SU-DHL-6 (cell line): ENCODE measurements at regions not wholly inside any gene's neighbourhood (a gene's known extent, or its start where the extent isn't known, plus 50 kb on each side); places are given as distances from the start of the nearest gene placed in this dataset.

ENCODE experiments used
- H2AFZ ChIP-seq: fragments of 200-600 bp; sonication (generic); 2 replicates; pipeline ENCODE4 v1.6.1; 2014; ENCODE audit warnings: low read depth, mild to moderate bottlenecking, moderate library complexity, mixed read lengths, antibody characterized with exemption, low read length; ENCODE audit not compliant: severe bottlenecking
- H3F3A ChIP-seq: fragments of 200-600 bp; shearing (Covaris generic); 2 replicates; pipeline ENCODE4 v1.6.0; 2016; ENCODE audit warnings: antibody characterized with exemption, mild to moderate bottlenecking; ENCODE audit not compliant: insufficient read depth
- H3K27ac ChIP-seq: fragments of 200-600 bp; sonication (generic); 2 replicates; pipeline ENCODE4 v1.5.1; 2016; ENCODE audit warnings: low read depth, mild to moderate bottlenecking, low read length, moderate library complexity, mixed read lengths
- H3K27me3 ChIP-seq: fragments of 200-600 bp; sonication (generic), shearing (Covaris generic); 2 replicates; pipeline ENCODE4 v1.6.0; 2014; ENCODE audit warnings: mild to moderate bottlenecking, low read length
- H3K36me3 ChIP-seq: fragments of 200-600 bp; sonication (generic); 2 replicates; pipeline ENCODE4 v1.6.1; 2014; ENCODE audit warnings: mild to moderate bottlenecking, low read length, mixed read lengths
- H3K4me2 ChIP-seq: fragments of 300-600, 200-600 bp; shearing (Covaris generic), sonication (generic); 2 replicates; pipeline ENCODE4 v1.6.0; 2014; ENCODE audit warnings: low read length, low read depth, mild to moderate bottlenecking; ENCODE audit not compliant: poor library complexity, severe bottlenecking
- H3K4me3 ChIP-seq: fragments of 200-600 bp; sonication (generic); 2 replicates; pipeline ENCODE4 v1.5.1; 2014; ENCODE audit warnings: antibody characterized with exemption, low read length, mild to moderate bottlenecking, mixed read lengths; ENCODE audit not compliant: insufficient read depth, poor library complexity, severe bottlenecking
- H3K79me2 ChIP-seq: fragments of 200-600 bp; sonication (generic); 2 replicates; pipeline ENCODE4 v1.6.1; 2014; ENCODE audit warnings: mild to moderate bottlenecking, low read length, moderate library complexity; ENCODE audit not compliant: insufficient read depth
- H3K9ac ChIP-seq: fragments of 200-600 bp; sonication (generic); 2 replicates; pipeline ENCODE4 v1.7.0; 2014; ENCODE audit warnings: mild to moderate bottlenecking, low read length
- H3K9me2 ChIP-seq: fragments of 200-600 bp; sonication (generic); replicated peaks from 2 replicates; pipeline ENCODE4 v1.6.1; 2014; ENCODE audit warnings: low read length; ENCODE audit not compliant: insufficient read depth
- H3K9me3 ChIP-seq: fragments of 200-600 bp; sonication (generic); 2 replicates; pipeline ENCODE4 v1.6.1; 2014; ENCODE audit warnings: low read length, mixed read lengths; ENCODE audit not compliant: insufficient read depth
- H4K20me1 ChIP-seq: fragments of 200-600 bp; sonication (generic); 2 replicates; pipeline ENCODE4 v1.6.1; 2014; ENCODE audit warnings: low read depth, mild to moderate bottlenecking, antibody characterized with exemption, low read length, moderate library complexity, mixed read lengths
- CTCF ChIP-seq: fragments of 200-600 bp; sonication (generic); IDR thresholded peaks from one replicate; pipeline ENCODE4 v1.5.1; 2017; ENCODE audit warnings: antibody characterized with exemption, mild to moderate bottlenecking, low read length, moderate library complexity; ENCODE audit not compliant: insufficient read depth, poor library complexity, severe bottlenecking
- EZH2phosphoT487 ChIP-seq: fragments of 200-600 bp; sonication (generic), shearing (Covaris generic); conservative IDR thresholded peaks from 2 replicates; pipeline ENCODE4 v1.6.1; 2018; ENCODE audit warnings: mild to moderate bottlenecking, antibody characterized with exemption, low read length, moderate library complexity, mixed read lengths

GRCh38 chr3:36258421-36258820, 121.9 kb upstream of the STAC start:
- H3K4me2 ChIP-seq, result no peak overlapping the region
- no peak overlapping the region for H3K4me3 ChIP-seq
- H3K9me2 ChIP-seq, result no peaks in the 10 kb centered on the region
- no peaks in the 10 kb centered on the region for H4K20me1 ChIP-seq
- no peaks in the 10 kb centered on the region for H3F3A ChIP-seq
- no peak overlapping the region for H2AFZ ChIP-seq
- TF ChIP-seq EZH2phosphoT487 (no peak), CTCF (no peak)
- H3K79me2 ChIP-seq, result no peaks in the 10 kb centered on the region
- H3K27ac ChIP-seq, result no peak overlapping the region
- no peaks in the 10 kb centered on the region for H3K27me3 ChIP-seq
- H3K9ac ChIP-seq, result no peak overlapping the region
- no peaks in the 10 kb centered on the region for H3K36me3 ChIP-seq
- no peaks in the 10 kb centered on the region for H3K9me3 ChIP-seq

- H3K9ac ChIP-seq, result no peak overlapping the region
- no peaks in the 10 kb centered on the region for H3K9me3 ChIP-seq
- no peak overlapping the region for H3K4me2 ChIP-seq
- no peaks in the 10 kb centered on the region for H3K79me2 ChIP-seq
- H3K9me2 ChIP-seq, result no peaks in the 10 kb centered on the region
- no peaks in the 10 kb centered on the region for H3F3A ChIP-seq
- no peaks in the 10 kb centered on the region for H4K20me1 ChIP-seq
- H3K27ac ChIP-seq, result no peak overlapping the region
- no peaks in the 10 kb centered on the region for H3K36me3 ChIP-seq
- H3K27me3 ChIP-seq, result no peaks in the 10 kb centered on the region
- no peak overlapping the region for H2AFZ ChIP-seq
- no peak overlapping the region for H3K4me3 ChIP-seq
- TF ChIP-seq EZH2phosphoT487, result no peak
- no peak for TF ChIP-seq CTCF
These were observed 120.7 kb upstream of the STAC start for GRCh38 chr3:36259580-36259979.

GRCh38 chr3:36269274-36269673, 111.0 kb upstream of the STAC start:
- no peaks in the 10 kb centered on the region for H4K20me1 ChIP-seq
- H3K4me2 ChIP-seq, result no peak overlapping the region
- no peak overlapping the region for H2AFZ ChIP-seq
- H3K9ac ChIP-seq, result no peak overlapping the region
- TF ChIP-seq EZH2phosphoT487 (no peak), CTCF (no peak)
- no peaks in the 10 kb centered on the region for H3K36me3 ChIP-seq
- H3K27ac ChIP-seq, result no peak overlapping the region
- no peak overlapping the region for H3K4me3 ChIP-seq
- no peaks in the 10 kb centered on the region for H3K9me2 ChIP-seq
- no peaks in the 10 kb centered on the region for H3K79me2 ChIP-seq
- no peaks in the 10 kb centered on the region for H3K9me3 ChIP-seq
- H3F3A ChIP-seq, result no peaks in the 10 kb centered on the region
- no peaks in the 10 kb centered on the region for H3K27me3 ChIP-seq
